Activated T-cell treated with anti-CD3 and anti-CD28 coated beads, Interleukin-2, amount 50 U/mL, for 24 hours (primary cell): ENCODE measurements at regions not wholly inside any gene's neighbourhood (a gene's known extent, or its start where the extent isn't known, plus 50 kb on each side); places are given as distances from the start of the nearest gene placed in this dataset.
"Not testable (repeated sequence)": the region's sequence is repeated elsewhere in the genome, so short reads cannot be mapped to it uniquely, and the experiment has no call there.

ENCODE experiments used
- DNase-seq: peaks from one replicate; pipeline ENCODE4 v3.0.0-alpha.2; 2020
- H3K27ac Mint-ChIP-seq: 2 replicates; pipeline ENCODE4 v1.8.0; 2020; ENCODE audit warnings: mild to moderate bottlenecking, mixed read lengths
- H3K27me3 Mint-ChIP-seq: 2 replicates; pipeline ENCODE4 v1.8.0; 2020; ENCODE audit warnings: mixed read lengths
- H3K36me3 Mint-ChIP-seq: 2 replicates; pipeline ENCODE4 v1.8.0; 2020; ENCODE audit warnings: low read depth, mixed read lengths
- H3K4me1 Mint-ChIP-seq: 2 replicates; pipeline ENCODE4 v1.8.0; 2020; ENCODE audit warnings: low read depth, mixed read lengths
- H3K4me3 Mint-ChIP-seq: 2 replicates; pipeline ENCODE4 v1.8.0; 2020; ENCODE audit warnings: mild to moderate bottlenecking, moderate library complexity, mixed read lengths
- H3K9me3 Mint-ChIP-seq: 2 replicates; pipeline ENCODE4 v1.8.0; 2020; ENCODE audit warnings: mixed read lengths

- Mint-ChIP-seq H3K27me3 (no peaks in the 10 kb centered on the region), H3K4me1 (no peaks in the 10 kb centered on the region), H3K36me3 (no peaks in the 10 kb centered on the region), H3K27ac (no peak overlapping the region), H3K9me3 (no peaks in the 10 kb centered on the region), H3K4me3 (no peak overlapping the region)
- DNase-seq, result no peak
These were observed 630.6 kb downstream of the UQCRFS1 start for GRCh38 chr19:28582344-28582743.

- no peaks in the 10 kb centered on the region for H3K4me1 Mint-ChIP-seq
- H3K27me3 Mint-ChIP-seq, result no peaks in the 10 kb centered on the region
- H3K36me3 Mint-ChIP-seq, result no peaks in the 10 kb centered on the region
- H3K27ac Mint-ChIP-seq, result no peak overlapping the region
- H3K9me3 Mint-ChIP-seq, result no peaks in the 10 kb centered on the region
- no peak overlapping the region for H3K4me3 Mint-ChIP-seq
- no peak for DNase-seq
These were observed 631.5 kb downstream of the UQCRFS1 start for GRCh38 chr19:28581468-28581770.

DNA sequence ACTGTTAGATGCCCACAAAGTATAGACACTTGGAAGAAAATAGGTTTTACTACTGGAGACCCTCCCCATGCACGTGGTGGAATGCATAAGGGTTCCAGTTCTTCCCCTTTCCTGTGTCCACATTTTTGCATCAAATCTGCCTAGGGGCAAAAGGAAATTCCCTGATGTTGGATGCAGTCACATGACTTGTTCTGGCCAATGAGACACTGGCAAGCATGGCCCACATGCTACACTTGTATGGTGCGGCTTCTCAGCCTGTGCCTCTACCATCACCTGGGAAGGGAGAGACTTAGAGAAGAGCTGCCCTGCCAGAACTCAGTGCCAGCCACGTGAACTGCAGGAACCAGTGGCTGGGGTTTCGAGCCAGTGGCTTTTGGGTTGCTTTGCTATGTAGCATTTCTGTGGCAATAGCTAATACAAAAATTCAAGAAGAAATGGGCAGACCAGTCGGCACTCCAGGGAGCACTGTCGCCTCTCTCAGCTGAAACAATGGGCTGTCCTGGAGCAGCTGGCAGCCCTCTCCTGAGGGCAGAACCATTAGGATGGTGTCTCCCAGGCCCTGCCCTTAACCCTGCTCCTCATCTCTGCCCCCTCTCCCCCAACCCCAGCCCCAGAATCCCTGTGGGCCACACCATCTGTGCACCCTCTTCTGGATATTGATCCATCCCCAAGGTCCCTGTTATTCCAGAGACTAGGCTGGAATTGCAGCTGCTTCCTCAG, 634.0 kb downstream of the UQCRFS1 start:
- H3K27ac Mint-ChIP-seq, result no peak overlapping the region
- peaks cover 2% of the 10 kb centered on the region for H3K9me3 Mint-ChIP-seq
- no peaks in the 10 kb centered on the region for H3K4me1 Mint-ChIP-seq
- no peaks in the 10 kb centered on the region for H3K27me3 Mint-ChIP-seq
- H3K36me3 Mint-ChIP-seq, result no peaks in the 10 kb centered on the region
- H3K4me3 Mint-ChIP-seq, result no peak overlapping the region
- DNase-seq, result no peak

DNA sequence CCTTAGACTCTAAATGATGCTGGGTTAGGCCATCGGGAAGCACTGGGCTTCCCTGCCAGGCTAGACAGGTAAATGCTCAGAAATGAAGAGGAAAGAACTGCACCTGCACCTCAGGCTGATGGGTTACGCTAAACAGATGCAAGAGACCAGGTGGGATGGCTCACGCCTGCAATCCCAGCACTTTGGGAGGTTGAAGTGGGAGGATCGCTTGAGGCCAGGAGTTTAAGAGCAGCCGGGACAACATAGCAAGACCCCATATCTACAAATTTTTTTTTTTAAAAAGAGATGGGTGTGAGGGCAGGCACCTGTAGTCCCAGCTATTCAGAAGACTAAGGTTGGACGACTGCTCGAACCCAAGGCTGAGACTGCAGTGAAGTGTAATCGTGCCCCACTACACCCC, 634.7 kb downstream of the UQCRFS1 start:
- Mint-ChIP-seq H3K4me3 (no peak overlapping the region), H3K27ac (no peak overlapping the region), H3K4me1 (no peaks in the 10 kb centered on the region), H3K36me3 (no peaks in the 10 kb centered on the region), H3K9me3 (peaks cover 2% of the 10 kb centered on the region), H3K27me3 (no peaks in the 10 kb centered on the region)
- no peak for DNase-seq

DNA sequence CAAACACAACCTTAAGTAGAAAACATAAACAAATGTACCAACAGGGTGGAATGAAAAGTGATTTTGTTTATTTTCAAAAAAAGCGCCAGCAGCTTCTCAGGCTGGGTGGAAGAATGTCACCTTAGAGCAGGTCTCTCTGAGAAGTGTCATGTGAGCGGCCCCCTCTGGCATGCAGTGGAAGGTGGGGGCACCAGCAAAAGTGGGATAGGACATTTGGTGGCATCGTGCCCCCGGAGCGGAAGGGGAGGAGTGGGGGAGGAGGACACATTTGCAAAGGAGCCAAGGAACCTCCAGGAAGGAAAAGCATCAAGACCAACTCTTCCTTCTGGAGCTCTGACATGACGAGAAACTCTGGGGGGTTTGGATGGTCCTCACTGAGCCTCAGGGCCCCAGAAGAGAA, 635.3 kb downstream of the UQCRFS1 start:
- H3K27ac Mint-ChIP-seq, result no peak overlapping the region
- no peaks in the 10 kb centered on the region for H3K4me1 Mint-ChIP-seq
- peaks cover 2% of the 10 kb centered on the region for H3K9me3 Mint-ChIP-seq
- no peak overlapping the region for H3K4me3 Mint-ChIP-seq
- DNase-seq, result no peak
- no peaks in the 10 kb centered on the region for H3K27me3 Mint-ChIP-seq
- H3K36me3 Mint-ChIP-seq, result no peaks in the 10 kb centered on the region

DNA sequence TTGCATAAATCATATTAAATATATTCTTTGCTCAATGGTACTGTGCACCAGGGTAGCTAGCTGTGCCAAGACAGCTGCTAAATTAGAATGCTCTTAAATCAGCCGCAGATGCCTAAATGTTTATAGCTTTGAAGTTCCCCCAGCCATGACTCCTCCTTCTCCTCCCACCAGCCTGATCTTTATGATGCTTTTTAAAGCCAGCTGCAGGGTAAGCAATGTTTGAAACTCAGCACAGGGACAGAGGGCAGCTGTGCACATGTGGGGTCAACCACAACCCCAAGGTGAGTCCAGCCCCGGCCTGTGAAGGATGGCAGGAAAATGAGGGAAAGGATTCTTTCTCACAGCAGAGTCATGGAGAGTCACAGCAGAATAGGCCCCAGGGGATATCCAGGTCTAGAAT, 635.7 kb downstream of the UQCRFS1 start:
- Mint-ChIP-seq H3K27me3 (no peaks in the 10 kb centered on the region), H3K27ac (no peak overlapping the region), H3K9me3 (peaks cover 2% of the 10 kb centered on the region), H3K4me1 (no peaks in the 10 kb centered on the region), H3K36me3 (no peaks in the 10 kb centered on the region), H3K4me3 (no peak overlapping the region)
- DNase-seq, result no peak

- Mint-ChIP-seq H3K4me3 (no peak overlapping the region), H3K9me3 (peaks cover 2% of the 10 kb centered on the region), H3K27me3 (no peaks in the 10 kb centered on the region), H3K36me3 (no peaks in the 10 kb centered on the region), H3K4me1 (no peaks in the 10 kb centered on the region), H3K27ac (no peak overlapping the region)
- no peak for DNase-seq
These were observed 637.1 kb downstream of the UQCRFS1 start for GRCh38 chr19:28575816-28576215.

DNA sequence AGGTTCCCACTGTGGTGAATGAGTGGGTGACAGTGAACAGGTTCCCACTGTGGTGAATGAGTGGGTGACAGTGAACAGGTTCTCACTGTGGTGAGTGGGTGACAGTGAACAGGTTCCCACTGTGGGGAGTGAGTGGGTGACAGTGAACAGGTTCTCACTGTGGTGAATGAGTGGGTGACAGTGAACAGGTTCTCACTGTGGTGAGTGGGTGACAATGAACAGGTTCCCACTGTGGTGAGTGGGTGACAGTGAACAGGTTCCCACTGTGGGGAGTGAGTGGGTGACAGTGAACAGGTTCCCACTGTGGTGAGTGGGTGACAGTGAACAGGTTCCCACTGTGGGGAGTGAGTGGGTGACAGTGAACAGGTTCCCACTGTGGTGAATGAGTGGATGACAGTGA, 637.6 kb downstream of the UQCRFS1 start:
- H3K4me3 Mint-ChIP-seq, H3K9me3 Mint-ChIP-seq, H3K36me3 Mint-ChIP-seq, H3K27ac Mint-ChIP-seq, H3K27me3 Mint-ChIP-seq, H3K4me1 Mint-ChIP-seq, DNase-seq: not testable (repeated sequence)

DNA sequence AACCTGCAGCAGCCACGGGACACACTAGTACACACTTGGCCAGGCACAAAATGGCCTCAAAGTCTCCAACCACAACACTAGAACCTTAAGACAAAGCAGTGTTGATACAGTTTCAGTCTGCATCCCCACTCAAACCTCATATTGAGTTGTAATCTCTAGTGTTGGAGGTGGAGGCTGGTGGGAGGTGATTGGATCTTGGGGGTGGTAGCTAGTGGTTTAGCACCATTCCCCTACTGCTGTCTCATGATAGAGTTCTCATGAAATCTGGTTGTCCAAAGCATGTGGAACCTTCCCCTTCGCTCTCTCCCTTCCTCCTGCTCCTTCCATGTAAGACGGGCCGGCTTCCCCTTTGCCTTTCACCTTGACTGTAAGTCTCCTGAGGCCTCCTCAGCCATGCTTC, 638.7 kb downstream of the UQCRFS1 start:
- Mint-ChIP-seq H3K27me3 (no peaks in the 10 kb centered on the region), H3K9me3 (peaks cover 2% of the 10 kb centered on the region), H3K36me3 (no peaks in the 10 kb centered on the region), H3K4me3 (no peak overlapping the region), H3K27ac (no peak overlapping the region), H3K4me1 (no peaks in the 10 kb centered on the region)
- no peak for DNase-seq

- no peaks in the 10 kb centered on the region for H3K36me3 Mint-ChIP-seq
- no peak overlapping the region for H3K27ac Mint-ChIP-seq
- H3K27me3 Mint-ChIP-seq, result no peaks in the 10 kb centered on the region
- no peak overlapping the region for H3K4me3 Mint-ChIP-seq
- no peaks in the 10 kb centered on the region for H3K4me1 Mint-ChIP-seq
- DNase-seq, result no peak
- H3K9me3 Mint-ChIP-seq, result no peaks in the 10 kb centered on the region
These were observed 643.5 kb downstream of the UQCRFS1 start for GRCh38 chr19:28569132-28570131.

- H3K27ac Mint-ChIP-seq, result no peak overlapping the region
- no peaks in the 10 kb centered on the region for H3K4me1 Mint-ChIP-seq
These were observed 645.1 kb downstream of the UQCRFS1 start for GRCh38 chr19:28567834-28568233.

GRCh38 chr19:28563964-28564921, 648.7 kb downstream of the UQCRFS1 start:
- Mint-ChIP-seq H3K27ac (no peak overlapping the region), H3K36me3 (no peaks in the 10 kb centered on the region), H3K9me3 (no peaks in the 10 kb centered on the region), H3K4me3 (no peak overlapping the region), H3K4me1 (no peaks in the 10 kb centered on the region), H3K27me3 (no peaks in the 10 kb centered on the region)
- DNase-seq, result no peak

More at GRCh38 chr19:28567834-28568233, 645.1 kb downstream of the UQCRFS1 start:
- Mint-ChIP-seq H3K9me3 (no peaks in the 10 kb centered on the region), H3K36me3 (no peaks in the 10 kb centered on the region), H3K4me3 (no peak overlapping the region), H3K27me3 (no peaks in the 10 kb centered on the region)
- no peak for DNase-seq

- Mint-ChIP-seq H3K4me1 (no peaks in the 10 kb centered on the region), H3K4me3 (no peak overlapping the region)
These were observed 652.2 kb downstream of the UQCRFS1 start for GRCh38 chr19:28560786-28561185.

DNA sequence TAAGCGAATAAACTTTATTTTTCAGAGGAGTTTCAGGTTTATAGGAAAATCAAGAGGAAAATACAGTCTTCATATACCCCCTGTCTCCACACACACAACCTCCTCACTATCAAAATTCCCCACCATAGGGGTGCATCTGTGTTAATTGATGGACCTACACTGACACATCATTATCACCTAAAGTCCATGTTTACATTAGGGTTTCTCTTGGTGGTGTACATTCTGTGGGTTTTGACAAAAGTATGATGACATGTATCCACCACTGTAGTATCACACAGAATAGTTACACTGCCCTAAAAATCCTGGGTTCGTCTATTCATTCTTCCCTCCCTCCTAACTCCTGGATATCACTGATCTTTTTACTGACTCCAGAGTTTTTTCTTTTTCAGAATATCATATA, 654.2 kb downstream of the UQCRFS1 start:
- Mint-ChIP-seq H3K36me3 (no peaks in the 10 kb centered on the region), H3K27ac (no peak overlapping the region), H3K4me1 (no peaks in the 10 kb centered on the region), H3K9me3 (peaks cover 2% of the 10 kb centered on the region), H3K27me3 (no peaks in the 10 kb centered on the region), H3K4me3 (no peak overlapping the region)
- no peak for DNase-seq

More at GRCh38 chr19:28560786-28561185, 652.2 kb downstream of the UQCRFS1 start:
- DNase-seq, result no peak
- H3K9me3 Mint-ChIP-seq, result no peaks in the 10 kb centered on the region
- no peak overlapping the region for H3K27ac Mint-ChIP-seq
- H3K36me3 Mint-ChIP-seq, result no peaks in the 10 kb centered on the region
- no peaks in the 10 kb centered on the region for H3K27me3 Mint-ChIP-seq
